ENCODE measurements at regions not wholly inside any gene's neighbourhood (a gene's known extent, or its start where the extent isn't known, plus 50 kb on each side); places are given as distances from the start of the nearest gene placed in this dataset.
A peak's percentile ranks its signal among the peaks of the same experiment; 100 is the strongest.

GRCh38 chr4:154082760-154083535 lies 294.1 kb upstream of the SFRP2 start:
- no peak overlapping the region for H3K9ac ChIP-seq (ENCODE audit: low read length)
- H3K9me2 ChIP-seq (replicated peaks; ENCODE audit: insufficient read depth, low read length), result no peaks in the 10 kb centered on the region
- no peaks in the 10 kb centered on the region for H3F3A ChIP-seq (ENCODE audit: insufficient read depth)
- H3K27me3 ChIP-seq (ENCODE audit: low read length), result no peaks in the 10 kb centered on the region
- H3K4me3 ChIP-seq (ENCODE audit: insufficient read depth, low read length, poor library complexity, severe bottlenecking), result no peak overlapping the region
- TF ChIP-seq, protein P1, sequence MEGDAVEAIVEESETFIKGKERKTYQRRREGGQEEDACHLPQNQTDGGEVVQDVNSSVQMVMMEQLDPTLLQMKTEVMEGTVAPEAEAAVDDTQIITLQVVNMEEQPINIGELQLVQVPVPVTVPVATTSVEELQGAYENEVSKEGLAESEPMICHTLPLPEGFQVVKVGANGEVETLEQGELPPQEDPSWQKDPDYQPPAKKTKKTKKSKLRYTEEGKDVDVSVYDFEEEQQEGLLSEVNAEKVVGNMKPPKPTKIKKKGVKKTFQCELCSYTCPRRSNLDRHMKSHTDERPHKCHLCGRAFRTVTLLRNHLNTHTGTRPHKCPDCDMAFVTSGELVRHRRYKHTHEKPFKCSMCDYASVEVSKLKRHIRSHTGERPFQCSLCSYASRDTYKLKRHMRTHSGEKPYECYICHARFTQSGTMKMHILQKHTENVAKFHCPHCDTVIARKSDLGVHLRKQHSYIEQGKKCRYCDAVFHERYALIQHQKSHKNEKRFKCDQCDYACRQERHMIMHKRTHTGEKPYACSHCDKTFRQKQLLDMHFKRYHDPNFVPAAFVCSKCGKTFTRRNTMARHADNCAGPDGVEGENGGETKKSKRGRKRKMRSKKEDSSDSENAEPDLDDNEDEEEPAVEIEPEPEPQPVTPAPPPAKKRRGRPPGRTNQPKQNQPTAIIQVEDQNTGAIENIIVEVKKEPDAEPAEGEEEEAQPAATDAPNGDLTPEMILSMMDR (IDR thresholded peaks at IDR 0.05; ENCODE audit: insufficient read depth, low read length, poor library complexity, severe bottlenecking), result peak; percentile 24
- TF ChIP-seq EZH2phosphoT487 (conservative IDR thresholded peaks at IDR 0.05; ENCODE audit: low read length), result no peak
- no peaks in the 10 kb centered on the region for H3K9me3 ChIP-seq (ENCODE audit: insufficient read depth, low read length)
- no peak overlapping the region for H3K4me2 ChIP-seq (ENCODE audit: low read depth, low read length, poor library complexity, severe bottlenecking)
- no peaks in the 10 kb centered on the region for H4K20me1 ChIP-seq (ENCODE audit: low read depth, low read length)
- H3K27ac ChIP-seq (ENCODE audit: low read depth, low read length), result no peak overlapping the region
- H2AFZ ChIP-seq (ENCODE audit: low read depth, low read length, severe bottlenecking), result no peak overlapping the region
- H3K36me3 ChIP-seq (ENCODE audit: low read length), result no peaks in the 10 kb centered on the region
- no peaks in the 10 kb centered on the region for H3K79me2 ChIP-seq (ENCODE audit: insufficient read depth, low read length)

- TF ChIP-seq EZH2phosphoT487 (conservative IDR thresholded peaks at IDR 0.05; ENCODE audit: low read length), result no peak
- TF ChIP-seq, protein P1 (IDR thresholded peaks at IDR 0.05; ENCODE audit: insufficient read depth, low read length, poor library complexity, severe bottlenecking), result no peak
- no peak overlapping the region for H3K4me2 ChIP-seq (ENCODE audit: low read depth, low read length, poor library complexity, severe bottlenecking)
Observed at GRCh38 chr4:154081391-154081790, 292.5 kb upstream of the SFRP2 start.

DNA sequence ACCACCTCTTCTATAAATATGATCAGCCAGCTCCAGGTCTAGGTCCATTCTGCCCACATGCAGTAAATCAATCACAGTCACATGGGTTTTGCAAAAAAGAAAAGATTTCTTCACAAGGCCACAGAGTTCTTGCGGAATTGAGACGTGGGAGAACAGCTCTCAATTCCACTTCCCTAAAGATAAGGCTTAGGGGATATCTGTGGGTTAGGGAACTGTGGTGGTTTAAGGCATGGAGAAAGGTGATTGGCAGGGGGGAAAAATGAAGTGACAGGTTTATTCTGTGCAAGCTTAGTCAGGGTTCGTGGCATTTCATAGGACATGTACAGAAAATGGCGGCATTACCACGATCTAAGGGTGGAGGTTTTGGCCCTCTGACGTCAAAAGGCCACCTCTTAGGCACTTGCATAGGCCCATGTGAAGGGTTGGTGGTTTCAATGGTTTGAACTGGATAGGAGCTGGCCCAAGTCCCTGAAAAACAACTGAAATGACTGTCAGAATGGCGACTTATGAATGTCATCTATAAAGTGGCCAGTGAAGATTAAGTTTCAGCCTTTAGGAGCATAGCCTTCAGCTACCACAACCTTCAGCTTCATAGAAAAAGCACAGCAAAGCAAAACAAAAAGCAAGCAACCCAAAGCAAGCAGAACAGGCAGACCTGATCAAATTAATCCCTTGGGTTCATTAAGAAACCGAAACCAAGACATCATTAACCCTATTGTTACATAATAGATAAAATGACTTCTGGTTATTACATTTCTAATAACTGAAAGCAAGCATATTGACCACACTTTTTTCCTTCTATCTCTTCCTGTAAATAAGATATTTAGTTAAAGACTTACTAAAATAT lies 289.8 kb upstream of the SFRP2 start:
- no peaks in the 10 kb centered on the region for H3K9me2 ChIP-seq (replicated peaks; ENCODE audit: insufficient read depth, low read length)
- no peaks in the 10 kb centered on the region for H3K9me3 ChIP-seq (ENCODE audit: insufficient read depth, low read length)
- H3K36me3 ChIP-seq (ENCODE audit: low read length), result no peaks in the 10 kb centered on the region
- no peak overlapping the region for H3K4me3 ChIP-seq (ENCODE audit: insufficient read depth, low read length, poor library complexity, severe bottlenecking)
- H3K9ac ChIP-seq (ENCODE audit: low read length), result no peak overlapping the region
- H3K27ac ChIP-seq (ENCODE audit: low read depth, low read length), result no peak overlapping the region
- H3K79me2 ChIP-seq (ENCODE audit: insufficient read depth, low read length), result no peaks in the 10 kb centered on the region
- H4K20me1 ChIP-seq (ENCODE audit: low read depth, low read length), result no peaks in the 10 kb centered on the region
- H3K27me3 ChIP-seq (ENCODE audit: low read length), result no peaks in the 10 kb centered on the region
- TF ChIP-seq EZH2phosphoT487 (conservative IDR thresholded peaks at IDR 0.05; ENCODE audit: low read length), result no peak
- TF ChIP-seq, protein P1 (IDR thresholded peaks at IDR 0.05; ENCODE audit: insufficient read depth, low read length, poor library complexity, severe bottlenecking), result no peak
- H3K4me2 ChIP-seq (ENCODE audit: low read depth, low read length, poor library complexity, severe bottlenecking), result no peak overlapping the region
- H2AFZ ChIP-seq (ENCODE audit: low read depth, low read length, severe bottlenecking), result no peak overlapping the region
- no peaks in the 10 kb centered on the region for H3F3A ChIP-seq (ENCODE audit: insufficient read depth)

More at GRCh38 chr4:154081391-154081790, 292.5 kb upstream of the SFRP2 start:
- Histone ChIP-seq H3K79me2 (ENCODE audit: insufficient read depth, low read length) (no peaks in the 10 kb centered on the region), H3K27me3 (ENCODE audit: low read length) (no peaks in the 10 kb centered on the region), H3K36me3 (ENCODE audit: low read length) (no peaks in the 10 kb centered on the region), H3K27ac (ENCODE audit: low read depth, low read length) (no peak overlapping the region), H4K20me1 (ENCODE audit: low read depth, low read length) (no peaks in the 10 kb centered on the region), H3K9me3 (ENCODE audit: insufficient read depth, low read length) (no peaks in the 10 kb centered on the region), H3F3A (ENCODE audit: insufficient read depth) (no peaks in the 10 kb centered on the region), H3K9ac (ENCODE audit: low read length) (no peak overlapping the region), H2AFZ (ENCODE audit: low read depth, low read length, severe bottlenecking) (no peak overlapping the region), H3K9me2 (replicated peaks; ENCODE audit: insufficient read depth, low read length) (no peaks in the 10 kb centered on the region), H3K4me3 (ENCODE audit: insufficient read depth, low read length, poor library complexity, severe bottlenecking) (no peak overlapping the region)
